Keratinocyte (primary cell): ENCODE measurements at regions not wholly inside any gene's neighbourhood (a gene's known extent, or its start where the extent isn't known, plus 50 kb on each side); places are given as distances from the start of the nearest gene placed in this dataset.

ENCODE experiments used
- CTCF ChIP-seq, 3 experiments: IDR thresholded peaks in 1 of 3; conservative IDR thresholded peaks in 1 of 3; optimal IDR thresholded peaks in 1 of 3; 2 replicates in 2 of 3; 3 replicates in 1 of 3; pipeline versions ENCODE3 to v1.5.1; 2011; ENCODE audit warnings: low read length in 3 of 3, mild to moderate bottlenecking in 3 of 3, moderate library complexity in 2 of 3, control low read depth in 1 of 3, inconsistent platforms in 1 of 3; ENCODE audit not compliant: insufficient read depth in 2 of 3; ENCODE audit errors: extremely low read depth in 1 of 3
- EZH2 ChIP-seq: IDR thresholded peaks from one replicate; pipeline ENCODE4 v1.6.1; 2012; ENCODE audit warnings: inconsistent platforms, mild to moderate bottlenecking, low read length, moderate library complexity

GRCh38 chr2:23230885-23231284, 154.1 kb upstream of the KLHL29 start:
- TF ChIP-seq CTCF (optimal IDR thresholded peaks at IDR 0.05 in 1 of 3, IDR thresholded peaks at IDR 0.05 in 1 of 3, conservative IDR thresholded peaks at IDR 0.05 in 1 of 3; ENCODE audit: extremely low read depth in 1 of 3, insufficient read depth in 2 of 3, low read length in 3 of 3) (no peak), EZH2 (no peak)
